Peyer's patch (tissue), 4 donors: ENCODE measurements at regions not wholly inside any gene's neighbourhood (a gene's known extent, or its start where the extent isn't known, plus 50 kb on each side); places are given as distances from the start of the nearest gene placed in this dataset.

Source experiments
- CTCF ChIP-seq, 6 experiments: fragments of 450-650 bp in 4 of 6; fragments of 200-600 bp in 2 of 6; sonication (generic) in 1 of 6; IDR thresholded peaks; one replicate each; pipeline ENCODE4 v1.5.1; 2017 to 2019; ENCODE audit warnings: antibody characterized with exemption in 6 of 6, mild to moderate bottlenecking in 3 of 6, moderate library complexity in 1 of 6
- POLR2A ChIP-seq, 2 donors: fragments of 450-650 bp; IDR thresholded peaks; one replicate each; pipeline ENCODE4 v1.5.1; 2017; ENCODE audit warnings: antibody characterized with exemption in 2 of 2, mild to moderate bottlenecking in 2 of 2, moderate library complexity in 2 of 2

- TF ChIP-seq CTCF (IDR thresholded peaks at IDR 0.05) (no peak), POLR2A (IDR thresholded peaks at IDR 0.05) (no peak)
Observed at GRCh38 chr6:100257793-100258395, 206.8 kb downstream of the SIM1 start.
